DND-41 (cell line): ENCODE measurements at regions not wholly inside any gene's neighbourhood (a gene's known extent, or its start where the extent isn't known, plus 50 kb on each side); places are given as distances from the start of the nearest gene placed in this dataset.

Experiments used
- EZH2 ChIP-seq: IDR thresholded peaks from 3 replicates; pipeline ENCODE4 v1.6.1; 2012; ENCODE audit warnings: borderline replicate concordance, low read depth, mild to moderate bottlenecking, moderate library complexity, low read length, inconsistent platforms; ENCODE audit not compliant: severe bottlenecking
- TF ChIP-seq, protein P1 (sequence below): IDR thresholded peaks from 2 replicates; pipeline ENCODE4 v1.5.1; 2012; ENCODE audit warnings: borderline replicate concordance, low read length, moderate library complexity, mild to moderate bottlenecking; ENCODE audit not compliant: poor library complexity, severe bottlenecking; ENCODE audit errors: extremely low read depth

DNA sequence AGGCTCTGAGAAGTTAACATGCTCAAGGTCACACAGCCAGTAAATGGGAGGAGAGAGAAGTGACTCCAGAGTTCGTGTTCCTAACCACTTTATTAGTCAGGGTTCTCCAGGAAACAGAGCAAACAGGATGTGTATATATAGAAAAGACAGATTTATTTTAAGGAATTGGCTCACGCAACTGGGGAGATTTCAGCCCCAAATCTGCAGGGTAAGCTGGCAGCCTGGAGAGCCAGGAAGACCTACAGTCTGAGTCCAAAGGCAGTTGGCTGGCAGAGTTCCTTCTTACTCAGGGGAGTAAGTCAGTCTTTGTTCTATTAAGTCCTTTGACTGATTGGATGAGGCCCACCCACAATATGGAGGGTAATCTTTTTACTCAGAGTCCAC is 118.2 kb upstream of the PROK2 start:
- TF ChIP-seq, protein P1, sequence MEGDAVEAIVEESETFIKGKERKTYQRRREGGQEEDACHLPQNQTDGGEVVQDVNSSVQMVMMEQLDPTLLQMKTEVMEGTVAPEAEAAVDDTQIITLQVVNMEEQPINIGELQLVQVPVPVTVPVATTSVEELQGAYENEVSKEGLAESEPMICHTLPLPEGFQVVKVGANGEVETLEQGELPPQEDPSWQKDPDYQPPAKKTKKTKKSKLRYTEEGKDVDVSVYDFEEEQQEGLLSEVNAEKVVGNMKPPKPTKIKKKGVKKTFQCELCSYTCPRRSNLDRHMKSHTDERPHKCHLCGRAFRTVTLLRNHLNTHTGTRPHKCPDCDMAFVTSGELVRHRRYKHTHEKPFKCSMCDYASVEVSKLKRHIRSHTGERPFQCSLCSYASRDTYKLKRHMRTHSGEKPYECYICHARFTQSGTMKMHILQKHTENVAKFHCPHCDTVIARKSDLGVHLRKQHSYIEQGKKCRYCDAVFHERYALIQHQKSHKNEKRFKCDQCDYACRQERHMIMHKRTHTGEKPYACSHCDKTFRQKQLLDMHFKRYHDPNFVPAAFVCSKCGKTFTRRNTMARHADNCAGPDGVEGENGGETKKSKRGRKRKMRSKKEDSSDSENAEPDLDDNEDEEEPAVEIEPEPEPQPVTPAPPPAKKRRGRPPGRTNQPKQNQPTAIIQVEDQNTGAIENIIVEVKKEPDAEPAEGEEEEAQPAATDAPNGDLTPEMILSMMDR: no peak
- TF ChIP-seq EZH2: no peak
